Neural cell (in vitro differentiated cells): ENCODE measurements at regions not wholly inside any gene's neighbourhood (a gene's known extent, or its start where the extent isn't known, plus 50 kb on each side); places are given as distances from the start of the nearest gene placed in this dataset.

Experiments used
- EP300 ChIP-seq: fragments of 450-650 bp; conservative IDR thresholded peaks from 2 replicates; pipeline ENCODE4 v1.6.1; 2014; ENCODE audit warnings: antibody characterized with exemption, mild to moderate bottlenecking, moderate library complexity; ENCODE audit not compliant: poor library complexity, severe bottlenecking
- EZH2 ChIP-seq: fragments of 200-600, 300-800 bp; shearing (Covaris generic), sonication (generic); IDR thresholded peaks from 2 replicates; pipeline ENCODE4 v1.6.1; 2014; ENCODE audit warnings: antibody characterized with exemption, low read length, borderline replicate concordance, mild to moderate bottlenecking; ENCODE audit not compliant: insufficient read depth, poor library complexity, severe bottlenecking
- POLR2AphosphoS5 ChIP-seq: IDR thresholded peaks from 2 replicates; pipeline ENCODE4 v1.6.1; 2012
- TF ChIP-seq, protein P1 (sequence below): fragments of 450-650 bp; IDR thresholded peaks from 2 replicates; pipeline ENCODE4 v1.5.1; 2014; ENCODE audit warnings: antibody characterized with exemption, mild to moderate bottlenecking, moderate library complexity; ENCODE audit not compliant: poor library complexity, severe bottlenecking
- TF ChIP-seq, protein P2 (sequence below): IDR thresholded peaks from 2 replicates; pipeline ENCODE4 v1.6.1; 2012; ENCODE audit warnings: borderline replicate concordance

DNA sequence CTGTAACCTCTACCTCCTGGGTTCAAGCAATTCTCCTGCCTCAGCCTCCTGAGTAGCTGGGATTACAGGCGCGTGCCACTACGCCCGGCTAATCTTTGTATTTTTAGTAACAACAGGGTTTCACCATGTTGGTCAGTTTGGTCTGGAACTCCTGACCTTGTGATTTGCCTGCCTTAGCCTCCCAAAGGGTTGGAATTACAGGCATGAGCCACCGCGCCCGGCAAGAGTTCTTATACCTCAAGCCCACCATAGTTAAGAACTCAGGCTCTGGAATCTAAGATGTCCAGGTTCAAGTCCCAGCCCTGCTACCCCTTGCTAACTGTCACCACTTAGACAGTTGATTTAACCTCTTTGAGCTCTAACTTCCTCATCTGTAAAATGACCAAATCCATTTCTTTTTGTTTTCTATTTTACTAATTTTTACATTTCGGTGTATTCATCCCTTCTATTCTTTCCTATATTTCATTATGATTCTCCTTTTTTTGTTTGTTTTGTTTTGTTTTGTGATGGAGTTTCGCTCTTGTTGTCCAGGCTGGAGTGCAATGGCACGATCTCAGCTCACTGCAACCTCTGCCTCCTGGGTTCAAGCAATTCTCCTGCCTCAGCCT is 104.8 kb upstream of the ZNF217 start:
- TF ChIP-seq, protein P1, sequence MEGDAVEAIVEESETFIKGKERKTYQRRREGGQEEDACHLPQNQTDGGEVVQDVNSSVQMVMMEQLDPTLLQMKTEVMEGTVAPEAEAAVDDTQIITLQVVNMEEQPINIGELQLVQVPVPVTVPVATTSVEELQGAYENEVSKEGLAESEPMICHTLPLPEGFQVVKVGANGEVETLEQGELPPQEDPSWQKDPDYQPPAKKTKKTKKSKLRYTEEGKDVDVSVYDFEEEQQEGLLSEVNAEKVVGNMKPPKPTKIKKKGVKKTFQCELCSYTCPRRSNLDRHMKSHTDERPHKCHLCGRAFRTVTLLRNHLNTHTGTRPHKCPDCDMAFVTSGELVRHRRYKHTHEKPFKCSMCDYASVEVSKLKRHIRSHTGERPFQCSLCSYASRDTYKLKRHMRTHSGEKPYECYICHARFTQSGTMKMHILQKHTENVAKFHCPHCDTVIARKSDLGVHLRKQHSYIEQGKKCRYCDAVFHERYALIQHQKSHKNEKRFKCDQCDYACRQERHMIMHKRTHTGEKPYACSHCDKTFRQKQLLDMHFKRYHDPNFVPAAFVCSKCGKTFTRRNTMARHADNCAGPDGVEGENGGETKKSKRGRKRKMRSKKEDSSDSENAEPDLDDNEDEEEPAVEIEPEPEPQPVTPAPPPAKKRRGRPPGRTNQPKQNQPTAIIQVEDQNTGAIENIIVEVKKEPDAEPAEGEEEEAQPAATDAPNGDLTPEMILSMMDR = no peak
- TF ChIP-seq EZH2 (no peak), EP300 (no peak), POLR2AphosphoS5 (no peak)
- TF ChIP-seq, protein P2, sequence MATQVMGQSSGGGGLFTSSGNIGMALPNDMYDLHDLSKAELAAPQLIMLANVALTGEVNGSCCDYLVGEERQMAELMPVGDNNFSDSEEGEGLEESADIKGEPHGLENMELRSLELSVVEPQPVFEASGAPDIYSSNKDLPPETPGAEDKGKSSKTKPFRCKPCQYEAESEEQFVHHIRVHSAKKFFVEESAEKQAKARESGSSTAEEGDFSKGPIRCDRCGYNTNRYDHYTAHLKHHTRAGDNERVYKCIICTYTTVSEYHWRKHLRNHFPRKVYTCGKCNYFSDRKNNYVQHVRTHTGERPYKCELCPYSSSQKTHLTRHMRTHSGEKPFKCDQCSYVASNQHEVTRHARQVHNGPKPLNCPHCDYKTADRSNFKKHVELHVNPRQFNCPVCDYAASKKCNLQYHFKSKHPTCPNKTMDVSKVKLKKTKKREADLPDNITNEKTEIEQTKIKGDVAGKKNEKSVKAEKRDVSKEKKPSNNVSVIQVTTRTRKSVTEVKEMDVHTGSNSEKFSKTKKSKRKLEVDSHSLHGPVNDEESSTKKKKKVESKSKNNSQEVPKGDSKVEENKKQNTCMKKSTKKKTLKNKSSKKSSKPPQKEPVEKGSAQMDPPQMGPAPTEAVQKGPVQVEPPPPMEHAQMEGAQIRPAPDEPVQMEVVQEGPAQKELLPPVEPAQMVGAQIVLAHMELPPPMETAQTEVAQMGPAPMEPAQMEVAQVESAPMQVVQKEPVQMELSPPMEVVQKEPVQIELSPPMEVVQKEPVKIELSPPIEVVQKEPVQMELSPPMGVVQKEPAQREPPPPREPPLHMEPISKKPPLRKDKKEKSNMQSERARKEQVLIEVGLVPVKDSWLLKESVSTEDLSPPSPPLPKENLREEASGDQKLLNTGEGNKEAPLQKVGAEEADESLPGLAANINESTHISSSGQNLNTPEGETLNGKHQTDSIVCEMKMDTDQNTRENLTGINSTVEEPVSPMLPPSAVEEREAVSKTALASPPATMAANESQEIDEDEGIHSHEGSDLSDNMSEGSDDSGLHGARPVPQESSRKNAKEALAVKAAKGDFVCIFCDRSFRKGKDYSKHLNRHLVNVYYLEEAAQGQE = no peak
